GM19467 (cell line): ENCODE measurements at regions not wholly inside any gene's neighbourhood (a gene's known extent, or its start where the extent isn't known, plus 50 kb on each side); places are given as distances from the start of the nearest gene placed in this dataset.
"Not testable (repeated sequence)": the region's sequence is repeated elsewhere in the genome, so short reads cannot be mapped to it uniquely, and the experiment has no call there.

Experiments
- ATAC-seq: cut with Tn5 transposase; IDR thresholded peaks from one replicate; pipeline ENCODE4 v1.9.1; 2021; ENCODE audit warnings: mild to moderate bottlenecking, moderate library complexity; ENCODE audit not compliant: unreplicated experiment

GRCh38 chr6:16950302-16950701 is 151.5 kb upstream of the STMND1 start:
- no peak for ATAC-seq

GRCh38 chr6:16949716-16950115 is 152.1 kb upstream of the STMND1 start:
- no peak for ATAC-seq

GRCh38 chr6:16948396-16948795 is 153.5 kb upstream of the STMND1 start:
- ATAC-seq = no peak

- no peak for ATAC-seq
These were observed 154.4 kb upstream of the STMND1 start for GRCh38 chr6:16947375-16948015.

- no peak for ATAC-seq
These were observed 157.3 kb upstream of the STMND1 start for GRCh38 chr6:16944596-16944995.

GRCh38 chr6:16939839-16940238 is 162.0 kb upstream of the STMND1 start:
- ATAC-seq = no peak

GRCh38 chr6:16939351-16939750 is 162.5 kb upstream of the STMND1 start:
- ATAC-seq = no peak

GRCh38 chr6:16936893-16937292 is 165.0 kb upstream of the STMND1 start:
- ATAC-seq = no peak

- no peak for ATAC-seq
These were observed 167.9 kb upstream of the STMND1 start for GRCh38 chr6:16933961-16934360.

- ATAC-seq = no peak
These were observed 168.3 kb upstream of the STMND1 start for GRCh38 chr6:16933532-16933931.

- ATAC-seq = no peak
These were observed 168.9 kb upstream of the STMND1 start for GRCh38 chr6:16932920-16933319.

- not testable (repeated sequence) for ATAC-seq
These were observed 169.8 kb upstream of the ATXN1 start for GRCh38 chr6:16931079-16931478.

- no peak for ATAC-seq
These were observed 169.2 kb upstream of the ATXN1 start for GRCh38 chr6:16930432-16930831.

GRCh38 chr6:16929809-16930208 is 168.5 kb upstream of the ATXN1 start:
- ATAC-seq = no peak

GRCh38 chr6:16928387-16928786 is 167.1 kb upstream of the ATXN1 start:
- no peak for ATAC-seq

- no peak for ATAC-seq
These were observed 165.9 kb upstream of the ATXN1 start for GRCh38 chr6:16927205-16927604.

GRCh38 chr6:16925461-16925860 is 164.2 kb upstream of the ATXN1 start:
- no peak for ATAC-seq

- ATAC-seq = no peak
These were observed 161.0 kb upstream of the ATXN1 start for GRCh38 chr6:16922282-16922681.

- no peak for ATAC-seq
These were observed 160.3 kb upstream of the ATXN1 start for GRCh38 chr6:16921399-16922110.

GRCh38 chr6:16918586-16918985 is 157.3 kb upstream of the ATXN1 start:
- ATAC-seq = no peak

GRCh38 chr6:16914184-16914583 is 152.9 kb upstream of the ATXN1 start:
- no peak for ATAC-seq

- no peak for ATAC-seq
These were observed 151.5 kb upstream of the ATXN1 start for GRCh38 chr6:16912756-16913155.

GRCh38 chr6:16911088-16911487 is 149.8 kb upstream of the ATXN1 start:
- no peak for ATAC-seq
